ENCODE measurements at regions not wholly inside any gene's neighbourhood (a gene's known extent, or its start where the extent isn't known, plus 50 kb on each side); places are given as distances from the start of the nearest gene placed in this dataset.

DNA sequence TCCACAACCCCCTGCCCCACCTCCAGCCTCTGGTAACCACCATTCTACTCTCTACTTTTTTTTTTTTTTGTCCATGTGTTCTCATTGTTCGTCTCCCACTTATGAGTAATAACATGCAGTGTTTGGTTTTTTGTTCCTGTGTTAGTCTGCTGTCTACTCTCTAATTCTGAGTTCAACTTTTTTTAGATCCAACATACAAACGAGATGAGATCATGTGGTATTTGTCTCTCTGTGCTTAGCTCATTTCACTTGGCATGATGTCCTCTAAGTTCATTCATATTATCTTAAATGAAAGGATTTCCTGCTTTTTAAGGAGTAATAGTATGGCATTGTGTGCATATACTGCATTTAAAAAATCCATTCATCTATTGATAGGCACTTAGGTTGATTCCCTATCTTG is 130.9 kb downstream of the NMUR2 start:
- Histone ChIP-seq H3K4me1 (no peaks in the 10 kb centered on the region), H3K27ac (no peak overlapping the region), H3K36me3 (no peaks in the 10 kb centered on the region), H3K9me3 (no peaks in the 10 kb centered on the region), H3K4me3 (no peak overlapping the region), H3K27me3 (no peaks in the 10 kb centered on the region)
- in situ Hi-C loops (cut with MboI; ENCODE audit: low pct_ligation_motif_present in 1 of 4, low pct_unique_long_range_greater_than_20kb in 1 of 4, low sequenced_read_pairs in 3 of 4): no loop called here
- intact Hi-C loops (cut with DNase I; ENCODE audit: low total_unique reads): no loop called here
- DNase-seq: no peak
- WGBS, 2 donors (ENCODE audit: low coverage in 1 of 2): 31 to 32% methylated on average over 2 of the region's 2 CpGs
- no peak for TF ChIP-seq POLR2AphosphoS5 (IDR thresholded peaks at IDR 0.05)
- TF ChIP-seq EP300 (IDR thresholded peaks at IDR 0.05; ENCODE audit: low read depth): no peak
- TF ChIP-seq POLR2A (IDR thresholded peaks at IDR 0.05): no peak
- TF ChIP-seq CTCF (IDR thresholded peaks at IDR 0.05): no peak

GRCh38 chr5:152271420-152271819 is 133.7 kb downstream of the NMUR2 start:
- no peaks in the 10 kb centered on the region for H3K36me3 ChIP-seq
- no peak for TF ChIP-seq POLR2A (IDR thresholded peaks at IDR 0.05)
- TF ChIP-seq EP300 (IDR thresholded peaks at IDR 0.05; ENCODE audit: low read depth): no peak
- intact Hi-C loops (cut with DNase I; ENCODE audit: low total_unique reads) (no loop called here), in situ Hi-C loops (cut with MboI; ENCODE audit: low pct_ligation_motif_present in 1 of 4, low pct_unique_long_range_greater_than_20kb in 1 of 4, low sequenced_read_pairs in 3 of 4) (no loop called here)
- DNase-seq: no peak
- no peaks in the 10 kb centered on the region for H3K9me3 ChIP-seq
- no peak overlapping the region for H3K4me3 ChIP-seq
- no peak overlapping the region for H3K27ac ChIP-seq
- H3K4me1 ChIP-seq: no peaks in the 10 kb centered on the region
- 60 to 89% methylated on average over 2 to 5 of the region's 5 CpGs for WGBS, 2 donors (ENCODE audit: low coverage in 1 of 2)
- no peaks in the 10 kb centered on the region for H3K27me3 ChIP-seq

DNA sequence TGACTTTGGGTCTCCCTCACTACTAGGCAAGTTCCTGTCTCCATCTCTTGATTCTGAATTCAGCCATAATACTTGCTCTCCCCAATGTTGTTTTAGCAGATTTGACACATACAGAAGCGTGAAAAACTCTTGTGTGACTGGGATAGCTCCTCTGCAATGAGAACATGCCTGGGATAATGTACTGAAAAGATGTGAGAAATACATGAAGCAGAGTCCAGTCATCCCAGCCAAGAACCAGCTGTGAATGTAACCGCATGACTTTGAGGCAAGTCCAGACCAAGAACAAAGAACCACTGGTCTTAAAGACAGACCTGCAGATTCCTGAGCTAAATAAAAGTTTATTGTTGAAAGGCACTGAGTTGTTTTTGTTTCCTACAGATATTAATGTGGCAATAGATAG is 135.0 kb downstream of the NMUR2 start:
- Histone ChIP-seq H3K4me1 (no peaks in the 10 kb centered on the region), H3K27ac (no peak overlapping the region), H3K36me3 (no peaks in the 10 kb centered on the region), H3K9me3 (no peaks in the 10 kb centered on the region), H3K27me3 (no peaks in the 10 kb centered on the region), H3K4me3 (no peak overlapping the region)
- in situ Hi-C loops (cut with MboI; ENCODE audit: low pct_ligation_motif_present in 1 of 4, low pct_unique_long_range_greater_than_20kb in 1 of 4, low sequenced_read_pairs in 3 of 4): no loop called here
- TF ChIP-seq POLR2AphosphoS5 (IDR thresholded peaks at IDR 0.05): no peak
- no peak for TF ChIP-seq CTCF (IDR thresholded peaks at IDR 0.05)
- no peak for TF ChIP-seq POLR2A (IDR thresholded peaks at IDR 0.05)
- TF ChIP-seq EP300 (IDR thresholded peaks at IDR 0.05; ENCODE audit: low read depth): no peak
- no peak for DNase-seq
- 49 to 80% methylated on average over 2 of the region's 2 CpGs for WGBS, 2 donors (ENCODE audit: low coverage in 1 of 2)
- intact Hi-C loops (cut with DNase I; ENCODE audit: low total_unique reads): no loop called here

GRCh38 chr5:152269533-152269932 is 135.5 kb downstream of the NMUR2 start:
- in situ Hi-C loops (cut with MboI; ENCODE audit: low pct_ligation_motif_present in 1 of 4, low pct_unique_long_range_greater_than_20kb in 1 of 4, low sequenced_read_pairs in 3 of 4): no loop called here
- no peak overlapping the region for H3K4me3 ChIP-seq
- no peaks in the 10 kb centered on the region for H3K9me3 ChIP-seq
- no peak for DNase-seq
- TF ChIP-seq CTCF (IDR thresholded peaks at IDR 0.05) (no peak), POLR2AphosphoS5 (IDR thresholded peaks at IDR 0.05) (no peak), EP300 (IDR thresholded peaks at IDR 0.05; ENCODE audit: low read depth) (no peak), POLR2A (IDR thresholded peaks at IDR 0.05) (no peak)
- no peaks in the 10 kb centered on the region for H3K27me3 ChIP-seq
- H3K36me3 ChIP-seq: no peaks in the 10 kb centered on the region
- WGBS, 2 donors (ENCODE audit: low coverage in 1 of 2): 55 to 57% methylated on average over 1 of the region's 1 CpG
- intact Hi-C loops (cut with DNase I; ENCODE audit: low total_unique reads): no loop called here
- H3K4me1 ChIP-seq: no peaks in the 10 kb centered on the region
- no peak overlapping the region for H3K27ac ChIP-seq

GRCh38 chr5:152264645-152265254 is 140.3 kb downstream of the NMUR2 start:
- no peaks in the 10 kb centered on the region for H3K4me1 ChIP-seq
- WGBS, 2 donors (ENCODE audit: low coverage in 1 of 2): 45 to 54% methylated on average over 3 to 5 of the region's 5 CpGs
- TF ChIP-seq POLR2A (IDR thresholded peaks at IDR 0.05) (no peak), EP300 (IDR thresholded peaks at IDR 0.05; ENCODE audit: low read depth) (no peak), POLR2AphosphoS5 (IDR thresholded peaks at IDR 0.05) (no peak), CTCF (IDR thresholded peaks at IDR 0.05) (no peak)

More at GRCh38 chr5:152264645-152265254, 140.3 kb downstream of the NMUR2 start:
- in situ Hi-C loops (cut with MboI; ENCODE audit: low pct_ligation_motif_present in 1 of 4, low pct_unique_long_range_greater_than_20kb in 1 of 4, low sequenced_read_pairs in 3 of 4) (no loop called here), intact Hi-C loops (cut with DNase I; ENCODE audit: low total_unique reads) (no loop called here)
- Histone ChIP-seq H3K9me3 (no peaks in the 10 kb centered on the region), H3K27ac (no peak overlapping the region), H3K4me3 (no peak overlapping the region), H3K36me3 (no peaks in the 10 kb centered on the region), H3K27me3 (no peaks in the 10 kb centered on the region)
- no peak for DNase-seq
